ENCODE measurements at regions not wholly inside any gene's neighbourhood (a gene's known extent, or its start where the extent isn't known, plus 50 kb on each side); places are given as distances from the start of the nearest gene placed in this dataset.

DNA sequence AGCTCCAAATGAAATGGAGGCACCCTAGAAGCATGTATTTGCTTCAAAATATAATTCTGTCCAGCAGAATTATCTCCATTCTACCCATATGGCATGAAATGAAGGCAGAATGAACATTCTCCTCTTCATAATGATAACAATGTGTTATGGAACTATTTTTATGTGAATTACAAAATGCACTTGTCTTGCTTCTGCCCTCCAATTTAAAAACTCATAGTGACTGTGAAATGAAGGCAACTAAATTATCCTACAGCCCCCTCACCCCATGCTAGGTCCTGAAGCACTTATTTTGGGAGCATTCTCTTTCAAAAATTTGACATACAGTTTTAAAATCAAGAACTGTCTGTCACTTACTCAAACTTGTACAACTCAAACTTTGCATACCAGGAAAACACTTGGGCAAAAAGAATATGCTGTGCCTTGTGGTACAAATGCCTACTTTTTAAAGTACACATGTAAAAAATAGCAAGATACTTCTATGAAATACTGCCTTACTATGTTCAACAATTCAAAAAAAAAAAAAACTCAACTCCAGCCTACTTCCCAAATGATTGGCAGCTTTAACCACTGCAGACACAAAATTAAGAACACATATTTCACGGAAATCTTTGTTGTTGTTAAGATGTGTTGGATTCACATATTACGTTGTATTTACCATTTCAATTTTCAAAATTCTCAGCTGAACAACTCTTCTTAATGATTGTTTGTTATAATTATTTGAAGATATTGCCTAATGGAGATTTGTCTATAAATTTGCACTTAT, 213.3 kb upstream of the NFIA start:
- Mint-ChIP-seq H3K4me3 (no peak overlapping the region), H3K9me3 (no peaks in the 10 kb centered on the region), H3K27ac (no peak overlapping the region), H3K36me3 (ENCODE audit: low read depth) (no peaks in the 10 kb centered on the region), H3K4me1 (ENCODE audit: low read depth) (no peaks in the 10 kb centered on the region), H3K27me3 (ENCODE audit: low read depth) (no peaks in the 10 kb centered on the region)
- no peak for DNase-seq (ENCODE audit: low spot score)

DNA sequence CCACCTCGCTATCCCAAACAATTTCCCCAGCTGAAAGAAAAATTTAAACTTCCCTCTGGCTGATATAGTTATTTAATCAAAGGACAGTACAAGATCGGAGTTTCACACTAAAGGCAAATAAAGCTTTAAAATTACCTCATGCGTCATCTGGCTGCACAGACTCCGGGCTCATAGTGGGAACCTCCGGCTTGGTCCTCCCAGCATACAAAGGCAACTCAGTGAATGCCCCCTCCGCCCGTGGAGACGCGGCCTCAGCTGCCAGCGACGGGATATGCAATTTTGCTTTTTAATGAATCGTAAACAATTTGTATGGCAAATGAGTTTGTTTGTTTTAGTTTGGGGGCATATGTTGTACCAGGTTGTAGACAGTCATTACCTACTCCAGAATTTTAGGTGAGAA, 214.6 kb upstream of the NFIA start:
- Mint-ChIP-seq H3K9me3 (no peaks in the 10 kb centered on the region), H3K4me1 (ENCODE audit: low read depth) (no peaks in the 10 kb centered on the region), H3K27ac (no peak overlapping the region), H3K27me3 (ENCODE audit: low read depth) (no peaks in the 10 kb centered on the region), H3K4me3 (no peak overlapping the region), H3K36me3 (ENCODE audit: low read depth) (no peaks in the 10 kb centered on the region)
- no peak for DNase-seq (ENCODE audit: low spot score)

DNA sequence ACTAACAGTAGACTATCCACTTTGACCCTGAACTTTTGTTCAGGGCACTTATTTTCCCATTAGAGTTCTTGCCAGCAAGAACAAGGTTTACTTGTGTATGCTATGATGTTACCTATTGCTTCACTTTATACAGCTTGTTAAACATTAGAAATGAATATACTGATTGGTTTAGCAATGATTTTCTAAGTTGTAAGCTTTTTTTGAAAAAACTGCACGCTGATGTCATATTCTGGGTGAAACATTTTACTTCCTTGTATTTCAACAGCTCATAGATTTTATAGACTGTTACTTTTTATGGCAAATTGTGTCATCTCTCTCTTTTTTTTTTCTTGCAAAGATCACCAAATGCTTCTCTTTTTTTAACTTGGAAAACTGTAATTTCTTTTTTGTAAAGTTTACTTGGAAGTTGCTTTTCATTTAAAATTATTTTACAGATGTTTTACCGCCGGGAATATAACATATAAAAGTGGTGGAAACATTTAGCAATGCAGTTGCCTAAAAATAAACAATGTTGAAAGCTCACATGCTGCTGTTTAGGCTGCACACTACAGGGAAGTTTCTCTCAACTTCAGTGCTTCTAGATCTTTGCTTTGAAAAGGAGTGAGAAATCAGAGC, 215.3 kb upstream of the NFIA start:
- no peaks in the 10 kb centered on the region for H3K36me3 Mint-ChIP-seq (ENCODE audit: low read depth)
- H3K4me1 Mint-ChIP-seq (ENCODE audit: low read depth), result no peaks in the 10 kb centered on the region
- H3K4me3 Mint-ChIP-seq, result no peak overlapping the region
- H3K27ac Mint-ChIP-seq, result no peak overlapping the region
- no peaks in the 10 kb centered on the region for H3K9me3 Mint-ChIP-seq
- no peak for DNase-seq (ENCODE audit: low spot score)
- H3K27me3 Mint-ChIP-seq (ENCODE audit: low read depth), result no peaks in the 10 kb centered on the region

DNA sequence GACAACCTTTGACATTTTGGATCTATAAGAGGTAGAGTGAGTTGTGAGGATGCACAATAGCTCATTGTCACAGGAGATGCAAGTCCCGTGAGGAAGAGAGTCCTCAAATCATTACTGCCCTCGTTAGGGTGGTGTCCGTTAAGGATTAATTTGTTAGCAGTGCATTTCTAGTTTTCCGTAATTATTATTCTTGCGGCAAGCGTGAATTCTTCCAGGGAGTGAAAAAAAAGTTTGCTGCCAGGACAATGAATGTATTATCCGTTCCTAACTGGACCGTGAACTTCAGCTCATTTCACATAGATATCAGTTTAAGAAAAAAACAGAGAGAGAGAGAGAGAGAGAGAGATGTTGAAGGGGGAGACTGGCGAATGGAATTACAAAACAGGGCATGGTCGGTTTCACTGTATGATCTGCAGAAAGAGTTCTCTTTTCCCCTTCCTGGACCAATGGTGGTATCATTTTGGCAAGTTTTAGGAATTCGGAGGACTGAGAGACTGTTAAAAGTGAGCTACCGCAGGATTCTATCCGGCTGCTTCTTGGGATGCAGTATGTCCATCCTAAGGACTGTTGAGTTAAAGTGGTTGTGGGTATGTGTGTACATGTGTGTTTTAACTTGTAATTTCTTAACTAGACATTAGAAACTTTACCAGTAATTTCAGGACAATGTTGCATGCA, 216.0 kb upstream of the NFIA start:
- DNase-seq (ENCODE audit: low spot score), result no peak
- Mint-ChIP-seq H3K4me1 (ENCODE audit: low read depth) (no peaks in the 10 kb centered on the region), H3K9me3 (no peaks in the 10 kb centered on the region), H3K27ac (no peak overlapping the region), H3K4me3 (no peak overlapping the region), H3K27me3 (ENCODE audit: low read depth) (no peaks in the 10 kb centered on the region), H3K36me3 (ENCODE audit: low read depth) (no peaks in the 10 kb centered on the region)

DNA sequence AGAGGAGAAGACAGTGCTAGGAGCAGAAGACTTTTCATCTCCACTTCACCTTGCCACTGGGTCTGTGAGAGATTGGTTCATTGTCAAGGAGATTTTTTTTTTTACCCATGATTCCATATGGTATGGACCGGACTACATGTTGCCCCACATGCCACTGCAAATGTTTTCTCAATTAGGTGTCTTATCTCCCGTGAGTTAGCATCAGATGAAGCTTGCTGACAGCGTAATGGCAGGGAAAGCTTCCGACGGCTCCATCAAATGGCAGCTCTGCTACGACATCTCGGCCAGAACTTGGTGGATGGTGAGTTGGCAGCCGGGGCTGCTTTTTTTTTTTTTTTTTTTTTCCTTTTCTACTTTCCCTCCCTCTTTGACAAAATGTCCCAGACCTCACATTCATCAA, 217.2 kb upstream of the NFIA start:
- Mint-ChIP-seq H3K27ac (no peak overlapping the region), H3K27me3 (ENCODE audit: low read depth) (no peaks in the 10 kb centered on the region), H3K4me3 (no peak overlapping the region), H3K4me1 (ENCODE audit: low read depth) (no peaks in the 10 kb centered on the region), H3K9me3 (no peaks in the 10 kb centered on the region), H3K36me3 (ENCODE audit: low read depth) (no peaks in the 10 kb centered on the region)
- no peak for DNase-seq (ENCODE audit: low spot score)

DNA sequence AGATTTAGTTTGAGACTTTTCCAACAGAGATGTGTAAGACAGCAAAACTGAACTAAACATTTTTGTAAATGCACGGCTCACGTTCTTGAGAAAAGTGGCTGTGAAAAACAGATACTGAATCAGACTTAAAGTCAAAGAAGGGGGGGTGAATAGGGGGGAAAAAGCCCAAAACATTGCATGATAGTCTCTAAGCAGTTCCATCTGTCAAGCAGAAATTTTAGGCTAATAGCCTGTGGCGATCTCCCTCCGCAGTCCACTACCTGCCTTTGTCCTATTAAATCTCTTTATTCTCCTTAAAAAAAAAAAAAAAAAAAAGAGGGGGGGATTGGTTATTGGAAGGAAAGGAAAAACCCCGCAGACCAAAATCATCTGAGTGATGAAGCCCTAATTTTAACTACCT, 217.6 kb upstream of the NFIA start:
- H3K36me3 Mint-ChIP-seq (ENCODE audit: low read depth), result no peaks in the 10 kb centered on the region
- no peaks in the 10 kb centered on the region for H3K9me3 Mint-ChIP-seq
- no peak overlapping the region for H3K4me3 Mint-ChIP-seq
- no peaks in the 10 kb centered on the region for H3K27me3 Mint-ChIP-seq (ENCODE audit: low read depth)
- no peak for DNase-seq (ENCODE audit: low spot score)
- no peak overlapping the region for H3K27ac Mint-ChIP-seq
- no peaks in the 10 kb centered on the region for H3K4me1 Mint-ChIP-seq (ENCODE audit: low read depth)

DNA sequence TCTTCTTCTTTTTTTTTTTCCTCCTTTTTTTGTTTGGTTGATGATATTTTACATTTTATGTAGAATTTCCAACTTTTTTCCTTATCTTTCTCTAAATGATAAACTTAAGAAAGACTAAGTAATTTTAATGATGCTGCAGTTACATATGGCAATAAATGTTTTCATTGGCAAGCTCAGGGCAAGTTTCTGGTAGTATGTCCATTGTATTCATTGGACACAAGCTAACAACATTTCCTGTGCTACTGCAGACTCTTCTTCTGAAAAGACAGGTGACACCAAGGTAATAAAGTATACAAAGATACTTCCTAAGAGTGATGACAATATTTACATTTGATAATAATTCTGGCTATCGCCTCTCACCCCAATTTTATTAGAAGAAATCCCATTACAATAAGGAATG, 219.2 kb upstream of the NFIA start:
- no peaks in the 10 kb centered on the region for H3K36me3 Mint-ChIP-seq (ENCODE audit: low read depth)
- H3K4me3 Mint-ChIP-seq, result no peak overlapping the region
- H3K27me3 Mint-ChIP-seq (ENCODE audit: low read depth), result no peaks in the 10 kb centered on the region
- H3K9me3 Mint-ChIP-seq, result no peaks in the 10 kb centered on the region
- no peak for DNase-seq (ENCODE audit: low spot score)
- no peak overlapping the region for H3K27ac Mint-ChIP-seq
- H3K4me1 Mint-ChIP-seq (ENCODE audit: low read depth), result no peaks in the 10 kb centered on the region

DNA sequence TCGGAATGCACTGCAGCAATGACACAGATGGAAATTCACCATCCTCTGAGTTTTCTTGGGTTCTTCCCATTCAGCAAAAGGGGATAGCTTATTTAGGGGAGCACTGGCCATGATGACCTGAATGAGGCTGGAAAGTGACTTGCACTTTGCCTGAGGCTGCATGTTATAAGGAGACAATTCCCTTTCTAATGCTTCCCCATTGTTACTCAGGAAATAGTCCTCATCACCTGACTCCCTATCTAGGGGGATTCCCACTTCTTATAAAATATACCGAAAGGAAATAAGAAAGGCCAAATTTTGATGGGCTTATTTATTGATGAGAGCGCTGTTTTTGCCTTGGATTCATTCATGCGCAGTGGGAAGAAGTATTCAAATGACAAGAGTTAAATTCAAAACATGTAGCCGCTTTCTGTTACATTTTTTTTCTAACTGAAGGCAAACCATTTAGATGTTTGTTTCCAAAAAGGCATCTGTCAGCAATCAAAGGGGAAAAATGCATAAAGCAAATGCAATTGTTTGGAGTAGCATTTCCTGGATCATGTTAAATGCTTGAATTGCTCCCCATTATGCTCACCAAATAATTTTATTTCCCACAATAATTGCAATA, 220.3 kb upstream of the NFIA start:
- no peak overlapping the region for H3K4me3 Mint-ChIP-seq
- no peak overlapping the region for H3K27ac Mint-ChIP-seq
- no peaks in the 10 kb centered on the region for H3K27me3 Mint-ChIP-seq (ENCODE audit: low read depth)
- no peaks in the 10 kb centered on the region for H3K36me3 Mint-ChIP-seq (ENCODE audit: low read depth)
- no peaks in the 10 kb centered on the region for H3K9me3 Mint-ChIP-seq
- no peak for DNase-seq (ENCODE audit: low spot score)
- no peaks in the 10 kb centered on the region for H3K4me1 Mint-ChIP-seq (ENCODE audit: low read depth)

DNA sequence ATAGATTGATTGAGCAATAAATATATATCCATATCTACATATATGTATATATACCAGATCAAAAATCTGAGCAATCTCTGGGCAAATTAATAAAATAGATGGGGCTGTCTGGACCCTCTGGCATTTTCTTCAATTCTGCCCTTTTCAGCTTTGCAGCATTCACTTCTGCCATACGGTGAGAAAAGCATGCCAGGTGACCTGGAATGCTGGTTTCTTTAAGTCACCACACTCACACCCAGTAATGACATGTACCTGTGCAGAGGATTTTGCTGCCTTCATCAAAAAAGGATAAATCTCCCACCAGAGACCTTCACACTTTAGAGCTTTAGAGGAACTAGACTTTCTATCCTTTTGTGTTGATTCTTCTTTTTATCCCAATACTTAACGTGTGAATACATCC, 223.2 kb upstream of the NFIA start:
- Mint-ChIP-seq H3K36me3 (ENCODE audit: low read depth) (no peaks in the 10 kb centered on the region), H3K9me3 (no peaks in the 10 kb centered on the region), H3K27me3 (ENCODE audit: low read depth) (peaks cover 2% of the 10 kb centered on the region), H3K27ac (no peak overlapping the region), H3K4me1 (ENCODE audit: low read depth) (no peaks in the 10 kb centered on the region), H3K4me3 (no peak overlapping the region)
- no peak for DNase-seq (ENCODE audit: low spot score)

DNA sequence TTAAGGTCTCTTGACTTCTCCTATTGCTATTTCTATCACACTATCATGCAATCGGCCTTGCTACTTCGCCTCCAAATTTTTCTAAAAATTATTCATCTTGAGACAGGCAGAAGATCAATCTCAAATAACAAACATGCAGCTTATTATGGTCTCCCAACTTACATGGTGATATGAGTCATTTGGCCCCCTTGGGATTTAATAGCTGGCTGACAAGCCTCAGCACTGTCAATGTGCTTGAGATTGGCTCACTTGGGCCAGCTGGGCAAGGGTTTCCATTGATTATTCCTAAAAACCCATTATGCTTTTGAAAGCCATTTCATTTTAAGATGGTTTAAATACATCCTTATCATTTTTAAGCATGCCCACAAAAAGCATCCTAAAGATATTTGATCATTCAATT, 224.5 kb upstream of the NFIA start:
- Mint-ChIP-seq H3K4me1 (ENCODE audit: low read depth) (no peaks in the 10 kb centered on the region), H3K27ac (no peak overlapping the region), H3K4me3 (no peak overlapping the region), H3K36me3 (ENCODE audit: low read depth) (no peaks in the 10 kb centered on the region), H3K9me3 (no peaks in the 10 kb centered on the region), H3K27me3 (ENCODE audit: low read depth) (peaks cover 2% of the 10 kb centered on the region)
- no peak for DNase-seq (ENCODE audit: low spot score)

DNA sequence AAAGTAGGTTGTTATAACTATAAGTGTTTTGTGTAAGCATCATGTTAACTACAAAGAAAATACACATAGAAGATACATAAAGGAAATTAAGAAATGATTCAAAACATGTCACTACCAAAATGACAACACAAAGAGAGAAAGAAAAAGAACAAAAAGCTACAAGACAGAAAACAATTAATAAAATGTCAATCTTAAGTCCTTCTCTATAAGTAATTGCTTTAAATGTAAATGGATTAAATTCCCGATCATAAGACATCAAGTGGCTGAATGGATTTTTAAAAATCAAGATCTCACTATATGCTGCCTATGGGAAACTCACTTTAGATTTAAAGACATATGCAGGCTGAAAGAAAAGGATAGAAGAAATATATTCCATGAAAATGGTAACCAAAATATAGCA, 232.3 kb upstream of the NFIA start:
- no peaks in the 10 kb centered on the region for H3K36me3 Mint-ChIP-seq (ENCODE audit: low read depth)
- H3K4me3 Mint-ChIP-seq, result no peak overlapping the region
- H3K9me3 Mint-ChIP-seq, result no peaks in the 10 kb centered on the region
- H3K4me1 Mint-ChIP-seq (ENCODE audit: low read depth), result no peaks in the 10 kb centered on the region
- DNase-seq (ENCODE audit: low spot score), result no peak
- H3K27me3 Mint-ChIP-seq (ENCODE audit: low read depth), result peaks cover 8% of the 10 kb centered on the region
- no peak overlapping the region for H3K27ac Mint-ChIP-seq

DNA sequence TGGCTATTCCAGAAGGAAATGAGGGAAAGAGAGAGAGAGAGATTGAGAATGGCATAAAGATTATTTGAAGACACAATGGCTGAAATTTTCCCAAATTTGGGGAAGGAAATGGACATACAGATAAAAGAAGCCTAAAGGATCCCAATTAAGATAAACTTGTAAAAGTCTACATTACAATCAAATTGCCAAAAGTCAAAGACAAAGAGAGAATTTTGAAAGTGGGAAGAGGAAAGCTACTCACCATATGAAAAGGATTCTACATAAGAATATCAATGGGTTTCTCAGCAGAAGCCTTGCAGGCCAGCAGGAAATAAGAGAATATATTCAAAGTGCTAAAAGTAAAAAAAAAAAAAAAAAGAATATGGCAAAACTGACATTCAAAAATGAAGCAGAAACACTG, 233.0 kb upstream of the NFIA start:
- DNase-seq (ENCODE audit: low spot score), result no peak
- no peaks in the 10 kb centered on the region for H3K4me1 Mint-ChIP-seq (ENCODE audit: low read depth)
- H3K9me3 Mint-ChIP-seq, result no peaks in the 10 kb centered on the region
- peaks cover 8% of the 10 kb centered on the region for H3K27me3 Mint-ChIP-seq (ENCODE audit: low read depth)
- no peak overlapping the region for H3K27ac Mint-ChIP-seq
- H3K4me3 Mint-ChIP-seq, result no peak overlapping the region
- H3K36me3 Mint-ChIP-seq (ENCODE audit: low read depth), result no peaks in the 10 kb centered on the region

DNA sequence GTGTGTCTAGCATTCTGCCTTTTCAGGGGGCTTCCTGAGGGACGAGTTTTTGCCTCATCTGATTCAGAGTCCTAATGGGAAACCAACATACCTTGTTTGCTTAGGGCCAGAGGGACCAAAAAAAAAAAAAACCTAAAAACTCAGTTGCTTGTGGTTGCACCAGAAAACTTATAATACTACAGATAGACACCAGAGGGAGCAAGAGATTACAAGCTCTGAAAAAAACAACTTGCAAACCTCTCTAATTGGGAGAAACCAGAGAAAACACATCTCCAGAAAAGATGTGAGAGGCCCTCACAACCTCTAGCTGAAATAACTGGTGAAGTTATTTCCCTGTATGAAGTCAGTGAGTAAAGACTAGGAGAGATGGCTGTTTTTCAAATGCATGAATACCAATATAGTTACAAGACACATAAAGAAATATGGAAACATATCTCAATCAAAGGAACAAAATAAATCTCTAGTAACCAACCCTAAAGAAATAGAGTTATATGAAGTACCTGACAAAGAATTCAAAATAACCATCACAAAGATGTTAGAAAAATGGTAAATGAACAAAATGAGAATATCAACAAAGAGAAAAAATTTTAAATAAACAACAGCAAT, 233.7 kb upstream of the NFIA start:
- Mint-ChIP-seq H3K36me3 (ENCODE audit: low read depth) (no peaks in the 10 kb centered on the region), H3K27ac (no peak overlapping the region), H3K4me1 (ENCODE audit: low read depth) (no peaks in the 10 kb centered on the region), H3K27me3 (ENCODE audit: low read depth) (peaks cover 8% of the 10 kb centered on the region), H3K4me3 (no peak overlapping the region), H3K9me3 (no peaks in the 10 kb centered on the region)
- no peak for DNase-seq (ENCODE audit: low spot score)

All from T-helper 2 cell treated with Interferon-gamma antibody and Interleukin-4, amounts not matched to agents 5 μg/mL and 100 μg/mL, for 36 hours (primary cell).